ENCODE measurements at regions not wholly inside any gene's neighbourhood (a gene's known extent, or its start where the extent isn't known, plus 50 kb on each side); places are given as distances from the start of the nearest gene placed in this dataset.

DNA sequence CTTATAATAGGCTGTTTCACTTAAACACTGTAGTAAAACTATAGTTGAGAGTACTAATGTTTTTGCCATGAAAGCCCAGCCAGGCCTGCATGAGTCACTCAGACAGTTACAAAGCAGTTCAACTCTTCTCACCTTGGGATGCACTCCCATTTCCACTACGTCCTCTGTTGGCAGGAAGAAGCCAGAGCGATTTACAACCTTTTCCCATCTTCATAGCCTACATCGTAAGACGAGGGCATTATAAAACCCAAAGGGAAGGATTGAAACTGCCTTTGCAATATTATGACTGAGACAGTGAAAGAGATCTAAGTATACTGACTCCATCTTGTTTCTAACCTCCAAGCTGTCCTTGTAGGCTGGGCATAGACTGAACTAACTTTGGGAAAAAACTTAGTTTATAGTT lies 71.8 kb upstream of the CSF1 start:
- CTCF ChIA-PET: no interaction called here
- intact Hi-C loops (cut with micrococcal nuclease): no loop called here
- H3K9me2 ChIP-seq (ENCODE audit: insufficient read depth): no peaks in the 10 kb centered on the region
- H3K27ac ChIP-seq (ENCODE audit: low read depth, low read length): no peak overlapping the region
- ATAC-seq (peak; percentile 84), DNase-seq (ENCODE audit: low read depth, low spot score) (peak; percentile 32)
- no TSS peak for BruUV-seq (replicated peaks)
- no peaks in the 10 kb centered on the region for H3K27me3 ChIP-seq (ENCODE audit: insufficient read depth, low read length)
- H3K36me3 ChIP-seq (ENCODE audit: control insufficient read depth in 1 of 2, insufficient read depth in 2 of 2, low read length in 2 of 2): no peaks in the 10 kb centered on the region
- RAD21 ChIA-PET (ENCODE audit: low non-redundant PET in 1 of 2, low total read pairs in 2 of 2, uncharacterized antibody in 2 of 2, unreplicated experiment in 2 of 2): no interaction called here
- no peaks in the 10 kb centered on the region for H3K9me3 ChIP-seq (ENCODE audit: control insufficient read depth in 1 of 2, insufficient read depth in 1 of 2, low read depth in 1 of 2, low read length in 2 of 2)
- H3K79me2 ChIP-seq (ENCODE audit: insufficient read depth, low read length): no peaks in the 10 kb centered on the region
- peak overlapping the region; percentile 8 for H3K4me2 ChIP-seq (ENCODE audit: low read length)
- no peaks in the 10 kb centered on the region for H4K20me1 ChIP-seq (ENCODE audit: insufficient read depth)
- peaks cover 0 to 15% of the 10 kb centered on the region in 2 experiments; a peak in 2 of 4 replicates for H3K4me1 ChIP-seq (ENCODE audit: control insufficient read depth in 1 of 2, insufficient read depth in 2 of 2, low read length in 2 of 2)
- POLR2A ChIA-PET: no interaction called here
- H3K4me3 ChIP-seq (replicated peaks in 1 of 2; ENCODE audit: low read depth in 1 of 2, low read length in 2 of 2): no peak overlapping the region
- H3K9ac ChIP-seq (ENCODE audit: low read length): no peak overlapping the region
- H2AFZ ChIP-seq (ENCODE audit: low read depth, low read length, poor library complexity, severe bottlenecking): peak overlapping the region; percentile 59
- TF ChIP-seq FOSL1 (IDR thresholded peaks at IDR 0.05; ENCODE audit: low read depth) (peak; percentile 36; the same call in 1 of the 2 replicates), SIN3A (IDR thresholded peaks at IDR 0.05; ENCODE audit: low read depth) (no peak), EZH2 (IDR thresholded peaks at IDR 0.05) (no peak), ELF1 (IDR thresholded peaks at IDR 0.05; ENCODE audit: borderline replicate concordance, low read depth) (no peak), JUND (IDR thresholded peaks at IDR 0.05) (peak; percentile 42; the same call in 1 of the 2 replicates), RAD21 (IDR thresholded peaks at IDR 0.05; ENCODE audit: low read depth) (peak; percentile 38), SRF (IDR thresholded peaks at IDR 0.05; ENCODE audit: low read depth) (no peak), POLR2A (IDR thresholded peaks at IDR 0.05; ENCODE audit: borderline replicate concordance, extremely low read depth, insufficient read depth, insufficient read length) (no peak), POLR2AphosphoS5 (IDR thresholded peaks at IDR 0.05; ENCODE audit: low read depth, low read length) (no peak), SP1 (IDR thresholded peaks at IDR 0.05; ENCODE audit: low read depth) (no peak), CEBPB (IDR thresholded peaks at IDR 0.05; ENCODE audit: low read depth) (no peak), TCF7L2 (IDR thresholded peaks at IDR 0.05; ENCODE audit: borderline replicate concordance, extremely low read depth, insufficient read depth, insufficient read length) (no peak), ZFX (IDR thresholded peaks at IDR 0.05) (no peak), EGR1 (IDR thresholded peaks at IDR 0.05; ENCODE audit: low read depth) (no peak), ZNF274 (IDR thresholded peaks at IDR 0.05; ENCODE audit: low read depth, low read length) (no peak), YY1 (IDR thresholded peaks at IDR 0.05; ENCODE audit: extremely low read depth, insufficient replicate concordance, low read depth, low read length) (no peak), EZH2phosphoT487 (IDR thresholded peaks at IDR 0.05; ENCODE audit: borderline replicate concordance) (no peak)
- TF ChIP-seq, protein P1, sequence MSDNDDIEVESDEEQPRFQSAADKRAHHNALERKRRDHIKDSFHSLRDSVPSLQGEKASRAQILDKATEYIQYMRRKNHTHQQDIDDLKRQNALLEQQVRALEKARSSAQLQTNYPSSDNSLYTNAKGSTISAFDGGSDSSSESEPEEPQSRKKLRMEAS (IDR thresholded peaks at IDR 0.05): no peak; the same call in 1 of the 2 replicates
- TF ChIP-seq, protein P2, sequence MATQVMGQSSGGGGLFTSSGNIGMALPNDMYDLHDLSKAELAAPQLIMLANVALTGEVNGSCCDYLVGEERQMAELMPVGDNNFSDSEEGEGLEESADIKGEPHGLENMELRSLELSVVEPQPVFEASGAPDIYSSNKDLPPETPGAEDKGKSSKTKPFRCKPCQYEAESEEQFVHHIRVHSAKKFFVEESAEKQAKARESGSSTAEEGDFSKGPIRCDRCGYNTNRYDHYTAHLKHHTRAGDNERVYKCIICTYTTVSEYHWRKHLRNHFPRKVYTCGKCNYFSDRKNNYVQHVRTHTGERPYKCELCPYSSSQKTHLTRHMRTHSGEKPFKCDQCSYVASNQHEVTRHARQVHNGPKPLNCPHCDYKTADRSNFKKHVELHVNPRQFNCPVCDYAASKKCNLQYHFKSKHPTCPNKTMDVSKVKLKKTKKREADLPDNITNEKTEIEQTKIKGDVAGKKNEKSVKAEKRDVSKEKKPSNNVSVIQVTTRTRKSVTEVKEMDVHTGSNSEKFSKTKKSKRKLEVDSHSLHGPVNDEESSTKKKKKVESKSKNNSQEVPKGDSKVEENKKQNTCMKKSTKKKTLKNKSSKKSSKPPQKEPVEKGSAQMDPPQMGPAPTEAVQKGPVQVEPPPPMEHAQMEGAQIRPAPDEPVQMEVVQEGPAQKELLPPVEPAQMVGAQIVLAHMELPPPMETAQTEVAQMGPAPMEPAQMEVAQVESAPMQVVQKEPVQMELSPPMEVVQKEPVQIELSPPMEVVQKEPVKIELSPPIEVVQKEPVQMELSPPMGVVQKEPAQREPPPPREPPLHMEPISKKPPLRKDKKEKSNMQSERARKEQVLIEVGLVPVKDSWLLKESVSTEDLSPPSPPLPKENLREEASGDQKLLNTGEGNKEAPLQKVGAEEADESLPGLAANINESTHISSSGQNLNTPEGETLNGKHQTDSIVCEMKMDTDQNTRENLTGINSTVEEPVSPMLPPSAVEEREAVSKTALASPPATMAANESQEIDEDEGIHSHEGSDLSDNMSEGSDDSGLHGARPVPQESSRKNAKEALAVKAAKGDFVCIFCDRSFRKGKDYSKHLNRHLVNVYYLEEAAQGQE (IDR thresholded peaks at IDR 0.05; ENCODE audit: low read depth): no peak
- TF ChIP-seq, protein P3, sequence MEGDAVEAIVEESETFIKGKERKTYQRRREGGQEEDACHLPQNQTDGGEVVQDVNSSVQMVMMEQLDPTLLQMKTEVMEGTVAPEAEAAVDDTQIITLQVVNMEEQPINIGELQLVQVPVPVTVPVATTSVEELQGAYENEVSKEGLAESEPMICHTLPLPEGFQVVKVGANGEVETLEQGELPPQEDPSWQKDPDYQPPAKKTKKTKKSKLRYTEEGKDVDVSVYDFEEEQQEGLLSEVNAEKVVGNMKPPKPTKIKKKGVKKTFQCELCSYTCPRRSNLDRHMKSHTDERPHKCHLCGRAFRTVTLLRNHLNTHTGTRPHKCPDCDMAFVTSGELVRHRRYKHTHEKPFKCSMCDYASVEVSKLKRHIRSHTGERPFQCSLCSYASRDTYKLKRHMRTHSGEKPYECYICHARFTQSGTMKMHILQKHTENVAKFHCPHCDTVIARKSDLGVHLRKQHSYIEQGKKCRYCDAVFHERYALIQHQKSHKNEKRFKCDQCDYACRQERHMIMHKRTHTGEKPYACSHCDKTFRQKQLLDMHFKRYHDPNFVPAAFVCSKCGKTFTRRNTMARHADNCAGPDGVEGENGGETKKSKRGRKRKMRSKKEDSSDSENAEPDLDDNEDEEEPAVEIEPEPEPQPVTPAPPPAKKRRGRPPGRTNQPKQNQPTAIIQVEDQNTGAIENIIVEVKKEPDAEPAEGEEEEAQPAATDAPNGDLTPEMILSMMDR (IDR thresholded peaks at IDR 0.05 in 2 of 3, conservative IDR thresholded peaks at IDR 0.05 in 1 of 3; ENCODE audit: borderline replicate concordance in 1 of 3, insufficient read depth in 1 of 3, low read depth in 2 of 3, low read length in 2 of 3): peak in 1 of 3 experiments; percentile 14; a peak in 1 of 6 replicates
- TF ChIP-seq, protein P4, sequence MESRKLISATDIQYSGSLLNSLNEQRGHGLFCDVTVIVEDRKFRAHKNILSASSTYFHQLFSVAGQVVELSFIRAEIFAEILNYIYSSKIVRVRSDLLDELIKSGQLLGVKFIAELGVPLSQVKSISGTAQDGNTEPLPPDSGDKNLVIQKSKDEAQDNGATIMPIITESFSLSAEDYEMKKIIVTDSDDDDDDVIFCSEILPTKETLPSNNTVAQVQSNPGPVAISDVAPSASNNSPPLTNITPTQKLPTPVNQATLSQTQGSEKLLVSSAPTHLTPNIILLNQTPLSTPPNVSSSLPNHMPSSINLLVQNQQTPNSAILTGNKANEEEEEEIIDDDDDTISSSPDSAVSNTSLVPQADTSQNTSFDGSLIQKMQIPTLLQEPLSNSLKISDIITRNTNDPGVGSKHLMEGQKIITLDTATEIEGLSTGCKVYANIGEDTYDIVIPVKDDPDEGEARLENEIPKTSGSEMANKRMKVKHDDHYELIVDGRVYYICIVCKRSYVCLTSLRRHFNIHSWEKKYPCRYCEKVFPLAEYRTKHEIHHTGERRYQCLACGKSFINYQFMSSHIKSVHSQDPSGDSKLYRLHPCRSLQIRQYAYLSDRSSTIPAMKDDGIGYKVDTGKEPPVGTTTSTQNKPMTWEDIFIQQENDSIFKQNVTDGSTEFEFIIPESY (IDR thresholded peaks at IDR 0.05; ENCODE audit: extremely low read depth, insufficient replicate concordance, low read length): no peak
- TF ChIP-seq, protein P5, sequence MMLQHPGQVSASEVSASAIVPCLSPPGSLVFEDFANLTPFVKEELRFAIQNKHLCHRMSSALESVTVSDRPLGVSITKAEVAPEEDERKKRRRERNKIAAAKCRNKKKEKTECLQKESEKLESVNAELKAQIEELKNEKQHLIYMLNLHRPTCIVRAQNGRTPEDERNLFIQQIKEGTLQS (IDR thresholded peaks at IDR 0.05): no peak

Data from HCT116 (cell line).